Upper lobe of left lung (tissue), 4 donors: ENCODE measurements at regions not wholly inside any gene's neighbourhood (a gene's known extent, or its start where the extent isn't known, plus 50 kb on each side); places are given as distances from the start of the nearest gene placed in this dataset.

Source experiments
- EP300 ChIP-seq, 4 donors: sonication (generic); formaldehyde crosslinking; IDR thresholded peaks; one replicate each; pipeline ENCODE4 v1.5.1; 2017; ENCODE audit warnings: antibody characterized with exemption in 4 of 4, control low read depth in 2 of 4
- POLR2A ChIP-seq, 4 donors: fragments of 450-650 bp; IDR thresholded peaks; one replicate each; pipeline ENCODE4 v1.5.1; 2016 to 2017; ENCODE audit warnings: antibody characterized with exemption in 4 of 4, mild to moderate bottlenecking in 2 of 4
- POLR2AphosphoS5 ChIP-seq, 2 donors: sonication (generic); formaldehyde crosslinking; IDR thresholded peaks; one replicate each; pipeline ENCODE4 v1.5.1; 2017; ENCODE audit warnings: antibody characterized with exemption in 2 of 2
- TF ChIP-seq, protein P1 (sequence below), 6 experiments: fragments of 450-650 bp in 4 of 6; fragments of 200-600 bp in 2 of 6; sonication (generic) in 2 of 6; IDR thresholded peaks; one replicate each; pipeline ENCODE4 v1.5.1; 2016 to 2019; ENCODE audit warnings: antibody characterized with exemption in 6 of 6

DNA sequence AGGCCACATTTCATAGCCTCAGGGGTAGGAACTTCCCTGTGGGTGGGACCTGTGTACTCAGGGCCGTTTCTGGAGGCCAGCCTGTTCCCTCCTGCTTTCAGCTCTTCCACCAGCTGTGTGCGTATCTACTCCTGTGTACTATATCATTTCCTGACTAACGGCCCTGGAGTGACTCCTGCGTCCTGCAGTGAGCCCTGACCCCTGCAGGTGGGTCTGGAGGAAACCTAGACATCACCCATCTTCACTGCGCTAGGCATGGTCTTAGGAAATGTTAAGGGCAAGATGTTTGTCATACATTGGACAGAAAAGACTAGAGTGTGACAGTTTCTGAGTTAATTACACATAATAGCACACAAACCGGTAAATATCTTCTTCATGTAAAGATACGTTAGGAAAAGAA lies 297.3 kb downstream of the GABRB3 start:
- no peak for TF ChIP-seq POLR2AphosphoS5 (IDR thresholded peaks at IDR 0.05)
- TF ChIP-seq, protein P1, sequence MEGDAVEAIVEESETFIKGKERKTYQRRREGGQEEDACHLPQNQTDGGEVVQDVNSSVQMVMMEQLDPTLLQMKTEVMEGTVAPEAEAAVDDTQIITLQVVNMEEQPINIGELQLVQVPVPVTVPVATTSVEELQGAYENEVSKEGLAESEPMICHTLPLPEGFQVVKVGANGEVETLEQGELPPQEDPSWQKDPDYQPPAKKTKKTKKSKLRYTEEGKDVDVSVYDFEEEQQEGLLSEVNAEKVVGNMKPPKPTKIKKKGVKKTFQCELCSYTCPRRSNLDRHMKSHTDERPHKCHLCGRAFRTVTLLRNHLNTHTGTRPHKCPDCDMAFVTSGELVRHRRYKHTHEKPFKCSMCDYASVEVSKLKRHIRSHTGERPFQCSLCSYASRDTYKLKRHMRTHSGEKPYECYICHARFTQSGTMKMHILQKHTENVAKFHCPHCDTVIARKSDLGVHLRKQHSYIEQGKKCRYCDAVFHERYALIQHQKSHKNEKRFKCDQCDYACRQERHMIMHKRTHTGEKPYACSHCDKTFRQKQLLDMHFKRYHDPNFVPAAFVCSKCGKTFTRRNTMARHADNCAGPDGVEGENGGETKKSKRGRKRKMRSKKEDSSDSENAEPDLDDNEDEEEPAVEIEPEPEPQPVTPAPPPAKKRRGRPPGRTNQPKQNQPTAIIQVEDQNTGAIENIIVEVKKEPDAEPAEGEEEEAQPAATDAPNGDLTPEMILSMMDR (IDR thresholded peaks at IDR 0.05): no peak
- no peak for TF ChIP-seq EP300 (IDR thresholded peaks at IDR 0.05)
- TF ChIP-seq POLR2A (IDR thresholded peaks at IDR 0.05): no peak
